ENCODE measurements at regions not wholly inside any gene's neighbourhood (a gene's known extent, or its start where the extent isn't known, plus 50 kb on each side); places are given as distances from the start of the nearest gene placed in this dataset.

DNA sequence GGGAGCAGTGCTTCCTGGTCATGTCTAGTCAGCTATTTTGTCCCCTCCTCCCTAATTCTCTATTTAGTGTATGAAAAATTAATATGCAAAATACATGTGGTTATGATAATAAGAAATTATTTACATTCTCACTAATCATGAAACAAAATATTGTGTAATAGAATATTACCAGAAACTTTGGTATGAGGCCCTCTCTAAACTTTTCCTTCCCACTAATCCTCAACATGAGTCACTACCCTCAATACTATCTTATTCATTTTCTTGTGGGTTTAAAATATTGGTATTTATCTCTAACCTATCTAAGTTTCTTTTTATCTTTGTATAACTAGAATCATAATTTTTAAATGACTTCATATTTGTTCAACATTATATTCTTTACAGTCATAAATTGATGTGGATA is 545.9 kb upstream of the PTPRD start:
- TF ChIP-seq EZH2 (IDR thresholded peaks at IDR 0.05; ENCODE audit: insufficient read depth, poor library complexity, severe bottlenecking), result no peak
- no peak for TF ChIP-seq EZH2phosphoT487 (IDR thresholded peaks at IDR 0.05; ENCODE audit: insufficient read depth, low read depth)

All from GM23248 (cell line).